ENCODE measurements at regions not wholly inside any gene's neighbourhood (a gene's known extent, or its start where the extent isn't known, plus 50 kb on each side); places are given as distances from the start of the nearest gene placed in this dataset.

DNA sequence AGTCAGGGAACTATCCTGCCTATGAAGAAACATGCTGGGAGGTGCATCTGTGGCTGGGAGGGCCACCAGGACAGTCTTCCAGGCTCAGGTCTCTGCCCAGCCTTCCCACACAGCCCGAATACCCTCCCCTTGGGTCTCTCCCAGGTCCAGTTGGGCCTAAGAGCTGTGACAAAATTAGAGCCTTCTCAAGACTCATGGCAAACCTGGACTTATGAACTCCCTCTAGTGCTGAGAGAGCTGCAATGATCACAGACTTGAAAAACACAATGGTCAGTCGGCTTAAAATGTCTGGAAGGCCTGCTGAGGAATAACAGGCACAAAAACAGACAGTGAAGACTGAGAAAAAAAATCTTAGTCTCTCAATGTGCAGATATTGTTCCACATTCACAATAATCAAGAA, 325.1 kb downstream of the BRINP2 start:
- Histone ChIP-seq H3K36me3 (replicated peaks in 1 of 2; ENCODE audit: control insufficient read depth in 1 of 2, insufficient read depth in 2 of 2, low read length in 2 of 2) (no peaks in the 10 kb centered on the region), H3K27me3 (ENCODE audit: control insufficient read depth in 1 of 2, insufficient read depth in 2 of 2, low read length in 2 of 2) (no peaks in the 10 kb centered on the region), H3K4me3 (replicated peaks in 1 of 3; ENCODE audit: insufficient read depth in 1 of 3, low read depth in 2 of 3, low read length in 3 of 3) (no peak overlapping the region), H3K79me2 (ENCODE audit: insufficient read depth, low read length) (no peaks in the 10 kb centered on the region), H3K4me1 (ENCODE audit: insufficient read depth, low read length) (no peaks in the 10 kb centered on the region), H3K27ac (ENCODE audit: extremely low read length, insufficient read depth, low read length) (no peak overlapping the region), H4K20me1 (ENCODE audit: insufficient read depth, low read length) (no peaks in the 10 kb centered on the region), H3K9ac (ENCODE audit: insufficient read depth, low read depth, low read length) (no peak overlapping the region), H3K9me3 (ENCODE audit: low read length) (no peaks in the 10 kb centered on the region), H3K4me2 (ENCODE audit: low read depth, low read length) (no peak overlapping the region), H2AFZ (ENCODE audit: low read length) (no peak overlapping the region)
- 10% methylated on average over 1 of the region's 2 CpGs for WGBS (ENCODE audit: low lambda C conversion rate)
- ChIA-PET CTCF (ENCODE audit: low intra/inter-chr PET ratio, low total read pairs) (no interaction called here), POLR2A (no interaction called here)
- ATAC-seq (no peak), DNase-seq (ENCODE audit: low spot score) (no peak), FAIRE-seq (no peak)
- intact Hi-C loops (cut with micrococcal nuclease; ENCODE audit: unreplicated experiment), result no loop called here
- in situ Hi-C loops (cut with HindIII; ENCODE audit: extremely low pct_ligation_motif_present, low pct_unique_long_range_greater_than_20kb), result no loop called here
- TF ChIP-seq ZNF460 (CRISPR knock-in tag; IDR thresholded peaks at IDR 0.05; ENCODE audit: borderline replicate concordance), result no peak
- no TSS peak for BruUV-seq (replicated peaks)

DNA sequence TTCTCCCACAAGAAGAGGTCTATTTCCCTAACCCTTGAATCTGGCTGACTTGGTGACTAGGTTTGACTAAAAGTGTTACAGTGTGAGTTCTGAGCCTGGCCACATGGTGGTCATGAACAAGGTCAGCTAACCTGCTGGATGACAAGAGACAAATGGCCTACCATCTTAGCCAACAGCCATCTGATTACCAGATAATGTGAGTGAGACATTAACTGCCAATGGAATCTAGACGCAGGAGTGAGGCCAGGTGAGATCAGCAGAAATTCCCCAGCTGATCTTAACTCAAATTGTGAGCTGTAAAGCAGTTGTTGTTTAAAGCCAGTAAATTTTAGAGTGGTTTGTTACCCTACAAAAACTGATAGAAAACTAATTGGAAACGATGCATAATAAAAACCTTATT, 320.0 kb downstream of the BRINP2 start:
- H3K27me3 ChIP-seq (ENCODE audit: control insufficient read depth in 1 of 2, insufficient read depth in 2 of 2, low read length in 2 of 2), result no peaks in the 10 kb centered on the region
- in situ Hi-C loops (cut with HindIII; ENCODE audit: extremely low pct_ligation_motif_present, low pct_unique_long_range_greater_than_20kb), result no loop called here
- no peak overlapping the region for H3K27ac ChIP-seq (ENCODE audit: extremely low read length, insufficient read depth, low read length)
- no peak overlapping the region for H3K4me3 ChIP-seq (replicated peaks in 1 of 3; ENCODE audit: insufficient read depth in 1 of 3, low read depth in 2 of 3, low read length in 3 of 3)
- ChIA-PET POLR2A (no interaction called here), CTCF (ENCODE audit: low intra/inter-chr PET ratio, low total read pairs) (no interaction called here)
- ATAC-seq (no peak), DNase-seq (ENCODE audit: low spot score) (no peak), FAIRE-seq (no peak)
- BruUV-seq (replicated peaks), result no TSS peak
- WGBS (ENCODE audit: low lambda C conversion rate), result 26% methylated on average over 2 of the region's 2 CpGs
- no peaks in the 10 kb centered on the region for H3K36me3 ChIP-seq (replicated peaks in 1 of 2; ENCODE audit: control insufficient read depth in 1 of 2, insufficient read depth in 2 of 2, low read length in 2 of 2)
- no peaks in the 10 kb centered on the region for H3K9me3 ChIP-seq (ENCODE audit: low read length)
- no peak overlapping the region for H2AFZ ChIP-seq (ENCODE audit: low read length)
- no peak overlapping the region for H3K9ac ChIP-seq (ENCODE audit: insufficient read depth, low read depth, low read length)
- no peak for TF ChIP-seq FOXC1 (CRISPR knock-in tag; IDR thresholded peaks at IDR 0.05; ENCODE audit: borderline replicate concordance)
- TF ChIP-seq, protein P1, sequence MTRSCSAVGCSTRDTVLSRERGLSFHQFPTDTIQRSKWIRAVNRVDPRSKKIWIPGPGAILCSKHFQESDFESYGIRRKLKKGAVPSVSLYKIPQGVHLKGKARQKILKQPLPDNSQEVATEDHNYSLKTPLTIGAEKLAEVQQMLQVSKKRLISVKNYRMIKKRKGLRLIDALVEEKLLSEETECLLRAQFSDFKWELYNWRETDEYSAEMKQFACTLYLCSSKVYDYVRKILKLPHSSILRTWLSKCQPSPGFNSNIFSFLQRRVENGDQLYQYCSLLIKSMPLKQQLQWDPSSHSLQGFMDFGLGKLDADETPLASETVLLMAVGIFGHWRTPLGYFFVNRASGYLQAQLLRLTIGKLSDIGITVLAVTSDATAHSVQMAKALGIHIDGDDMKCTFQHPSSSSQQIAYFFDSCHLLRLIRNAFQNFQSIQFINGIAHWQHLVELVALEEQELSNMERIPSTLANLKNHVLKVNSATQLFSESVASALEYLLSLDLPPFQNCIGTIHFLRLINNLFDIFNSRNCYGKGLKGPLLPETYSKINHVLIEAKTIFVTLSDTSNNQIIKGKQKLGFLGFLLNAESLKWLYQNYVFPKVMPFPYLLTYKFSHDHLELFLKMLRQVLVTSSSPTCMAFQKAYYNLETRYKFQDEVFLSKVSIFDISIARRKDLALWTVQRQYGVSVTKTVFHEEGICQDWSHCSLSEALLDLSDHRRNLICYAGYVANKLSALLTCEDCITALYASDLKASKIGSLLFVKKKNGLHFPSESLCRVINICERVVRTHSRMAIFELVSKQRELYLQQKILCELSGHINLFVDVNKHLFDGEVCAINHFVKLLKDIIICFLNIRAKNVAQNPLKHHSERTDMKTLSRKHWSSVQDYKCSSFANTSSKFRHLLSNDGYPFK (CRISPR knock-in tag; IDR thresholded peaks at IDR 0.05; ENCODE audit: borderline replicate concordance), result no peak
- no peak for TF ChIP-seq ETV5 (CRISPR knock-in tag; IDR thresholded peaks at IDR 0.05; ENCODE audit: borderline replicate concordance)
- TF ChIP-seq DMAP1 (CRISPR knock-in tag; IDR thresholded peaks at IDR 0.05), result no peak
- no peak for TF ChIP-seq U2AF2 (IDR thresholded peaks at IDR 0.05; ENCODE audit: low read depth, low read length)
- TF ChIP-seq ZNF749 (CRISPR knock-in tag; IDR thresholded peaks at IDR 0.05; ENCODE audit: borderline replicate concordance), result no peak
- TF ChIP-seq ATF7-NPFF (CRISPR knock-in tag; IDR thresholded peaks at IDR 0.05; ENCODE audit: low read depth), result no peak
- TF ChIP-seq, protein P2, sequence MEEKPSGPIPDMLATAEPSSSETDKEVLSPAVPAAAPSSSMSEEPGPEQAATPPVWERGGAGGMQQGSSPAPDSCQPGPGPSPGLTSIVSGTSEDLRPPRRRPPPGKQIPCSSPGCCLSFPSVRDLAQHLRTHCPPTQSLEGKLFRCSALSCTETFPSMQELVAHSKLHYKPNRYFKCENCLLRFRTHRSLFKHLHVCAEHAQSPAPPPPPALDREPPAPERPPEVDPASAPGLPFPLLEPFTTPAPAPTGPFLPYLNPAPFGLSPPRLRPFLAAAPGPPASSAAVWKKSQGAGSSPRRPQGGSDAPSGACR (CRISPR knock-in tag; IDR thresholded peaks at IDR 0.05), result no peak
- TF ChIP-seq ZNF552 (CRISPR knock-in tag; IDR thresholded peaks at IDR 0.05; ENCODE audit: borderline replicate concordance), result no peak
- no peak for TF ChIP-seq IRX3 (CRISPR knock-in tag; IDR thresholded peaks at IDR 0.05; ENCODE audit: borderline replicate concordance, low read depth)
- intact Hi-C loops (cut with micrococcal nuclease; ENCODE audit: unreplicated experiment), result no loop called here
- H4K20me1 ChIP-seq (ENCODE audit: insufficient read depth, low read length), result no peaks in the 10 kb centered on the region
- no peak overlapping the region for H3K4me2 ChIP-seq (ENCODE audit: low read depth, low read length)
- no peaks in the 10 kb centered on the region for H3K79me2 ChIP-seq (ENCODE audit: insufficient read depth, low read length)
- no peaks in the 10 kb centered on the region for H3K4me1 ChIP-seq (ENCODE audit: insufficient read depth, low read length)

Measured in HepG2 (cell line).